ENCODE measurements at regions not wholly inside any gene's neighbourhood (a gene's known extent, or its start where the extent isn't known, plus 50 kb on each side); places are given as distances from the start of the nearest gene placed in this dataset.

GRCh38 chr13:106630650-106631049, 62.7 kb upstream of the ARGLU1 start:
- TF ChIP-seq TCF4 (CRISPR knock-in tag; IDR thresholded peaks at IDR 0.05; ENCODE audit: borderline replicate concordance), result no peak
- TF ChIP-seq PATZ1 (CRISPR knock-in tag; IDR thresholded peaks at IDR 0.05; ENCODE audit: borderline replicate concordance), result no peak
- no peak for TF ChIP-seq GLIS3 (CRISPR knock-in tag; IDR thresholded peaks at IDR 0.05)
- TF ChIP-seq ZNF70 (CRISPR knock-in tag; IDR thresholded peaks at IDR 0.05), result no peak
- no peak for TF ChIP-seq ESRRG (CRISPR knock-in tag; IDR thresholded peaks at IDR 0.05)
- TF ChIP-seq ZFP3 (CRISPR knock-in tag; IDR thresholded peaks at IDR 0.05), result no peak
- no peak for TF ChIP-seq POU6F1 (CRISPR knock-in tag; IDR thresholded peaks at IDR 0.05; ENCODE audit: borderline replicate concordance, low read depth)
